Fibroblast of villous mesenchyme (primary cell): ENCODE measurements at regions not wholly inside any gene's neighbourhood (a gene's known extent, or its start where the extent isn't known, plus 50 kb on each side); places are given as distances from the start of the nearest gene placed in this dataset.

Source experiments
- DNase-seq: peaks from one replicate; pipeline ENCODE4 v3.0.0-alpha.2; 2010; ENCODE audit warnings: low read depth
- H3K4me3 ChIP-seq: 2 replicates; pipeline ENCODE4 v1.5.1; 2011; ENCODE audit warnings: low read depth, mild to moderate bottlenecking, low read length
- CTCF ChIP-seq: IDR thresholded peaks from 2 replicates; pipeline ENCODE4 v1.5.1; 2012; ENCODE audit warnings: low read depth, mild to moderate bottlenecking, low read length; ENCODE audit not compliant: insufficient read depth

DNA sequence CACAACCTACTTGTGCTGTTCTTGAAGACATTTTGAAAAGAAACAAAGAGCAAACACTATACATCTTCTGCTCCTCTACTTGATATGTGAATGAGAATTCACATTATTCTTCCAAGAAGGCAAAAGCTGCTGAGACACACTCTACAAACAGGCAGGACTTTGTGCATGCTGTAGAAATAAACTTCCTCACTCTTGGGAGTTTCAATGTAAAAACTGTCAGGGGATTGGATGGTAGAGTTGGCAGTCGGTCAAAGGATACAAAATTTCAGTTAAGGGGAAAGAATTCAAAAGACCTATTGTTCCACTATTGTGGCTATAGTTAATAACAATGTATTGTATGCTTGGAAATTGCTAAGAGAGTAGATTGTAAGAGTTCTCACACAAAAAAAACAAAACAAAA, 196.3 kb downstream of the MC4R start:
- no peak overlapping the region for H3K4me3 ChIP-seq
- no peak for DNase-seq
- TF ChIP-seq CTCF: no peak

GRCh38 chr18:60174832-60175231, 197.7 kb downstream of the MC4R start:
- no peak for DNase-seq
- H3K4me3 ChIP-seq: no peak overlapping the region
- TF ChIP-seq CTCF: no peak

DNA sequence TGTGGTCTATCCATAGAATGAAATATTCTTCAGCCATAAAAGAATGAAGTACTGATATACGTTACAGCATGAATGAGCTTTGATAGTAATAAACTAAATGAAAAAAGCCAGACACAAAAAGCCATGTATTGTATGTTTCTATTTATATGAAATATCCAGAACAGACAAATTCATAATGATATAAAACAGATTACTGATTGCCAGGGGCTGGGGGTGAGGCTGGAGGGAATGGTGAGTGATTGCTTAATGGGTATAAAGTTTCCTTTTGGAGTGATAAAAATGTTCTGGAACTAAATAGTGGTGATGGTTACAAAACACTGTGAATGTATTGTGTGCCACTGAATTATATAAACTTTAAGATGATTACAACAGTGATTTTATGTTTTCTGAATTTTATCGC, 200.5 kb downstream of the MC4R start:
- no peak for TF ChIP-seq CTCF
- DNase-seq: no peak
- no peak overlapping the region for H3K4me3 ChIP-seq

GRCh38 chr18:60163622-60164021, 209.0 kb downstream of the MC4R start:
- no peak overlapping the region for H3K4me3 ChIP-seq
- TF ChIP-seq CTCF: no peak
- no peak for DNase-seq

GRCh38 chr18:60162388-60162787, 210.2 kb downstream of the MC4R start:
- no peak for TF ChIP-seq CTCF
- no peak overlapping the region for H3K4me3 ChIP-seq
- DNase-seq: no peak

GRCh38 chr18:60157810-60158209, 214.8 kb downstream of the MC4R start:
- H3K4me3 ChIP-seq: no peak overlapping the region
- DNase-seq: no peak
- TF ChIP-seq CTCF: no peak

GRCh38 chr18:60153376-60153775, 219.2 kb downstream of the MC4R start:
- no peak for DNase-seq
- no peak for TF ChIP-seq CTCF
- no peak overlapping the region for H3K4me3 ChIP-seq
